HepG2 (cell line): ENCODE measurements at regions not wholly inside any gene's neighbourhood (a gene's known extent, or its start where the extent isn't known, plus 50 kb on each side); places are given as distances from the start of the nearest gene placed in this dataset.
A peak's percentile ranks its signal among the peaks of the same experiment; 100 is the strongest.

ENCODE experiments used
- FLYWCH1 ChIP-seq: sonication (generic); formaldehyde crosslinking; IDR thresholded peaks from 2 replicates; pipeline ENCODE4 v1.8.1; 2023; ENCODE audit warnings: mild to moderate bottlenecking, missing genetic modification reagents
- FOXA3 ChIP-seq: IDR thresholded peaks from 2 replicates; pipeline ENCODE4 v1.6.1; 2016; ENCODE audit warnings: missing genetic modification reagents, missing compliant biosample characterization
- HIVEP1 ChIP-seq: sonication (generic); formaldehyde crosslinking; IDR thresholded peaks from 2 replicates; pipeline ENCODE4 v1.4.0; 2020; ENCODE audit warnings: mild to moderate bottlenecking, missing genetic modification reagents
- IRF2 ChIP-seq: IDR thresholded peaks from 2 replicates; pipeline ENCODE4 v1.6.1; 2018; ENCODE audit warnings: missing genetic modification reagents, missing compliant biosample characterization
- PHF5A ChIP-seq: IDR thresholded peaks from one replicate; pipeline ENCODE4 v1.6.1; 2018; ENCODE audit warnings: low read depth, missing genetic modification reagents; ENCODE audit not compliant: unreplicated experiment
- RARA ChIP-seq: IDR thresholded peaks from 2 replicates; pipeline ENCODE4 v1.6.1; 2016; ENCODE audit warnings: missing genetic modification reagents, missing compliant biosample characterization
- SIX1 ChIP-seq: sonication (generic); formaldehyde crosslinking; IDR thresholded peaks from 2 replicates; pipeline ENCODE4 v1.4.0; 2020; ENCODE audit warnings: missing genetic modification reagents, borderline replicate concordance
- TCF12 ChIP-seq, 2 experiments: fragments of 450-650 bp in 1 of 2; sonication (generic) in 1 of 2; formaldehyde crosslinking in 1 of 2; IDR thresholded peaks; 2 replicates each; pipeline versions ENCODE4 v1.6.1 to v1.8.0; 2017 to 2022; ENCODE audit warnings: antibody characterized with exemption in 1 of 2, mild to moderate bottlenecking in 1 of 2, missing genetic modification reagents in 1 of 2, moderate library complexity in 1 of 2
- TGIF2 ChIP-seq: IDR thresholded peaks from 2 replicates; pipeline ENCODE4 v1.6.1; 2016; ENCODE audit warnings: control low read depth, missing compliant biosample characterization
- ZFY ChIP-seq: sonication (generic); formaldehyde crosslinking; IDR thresholded peaks from 2 replicates; pipeline ENCODE4 v1.4.0; 2020; ENCODE audit warnings: missing genetic modification reagents
- ZNF567 ChIP-seq: sonication (generic); formaldehyde crosslinking; IDR thresholded peaks from 2 replicates; pipeline ENCODE4 v1.8.1; 2023; ENCODE audit warnings: mild to moderate bottlenecking, missing genetic modification reagents, borderline replicate concordance
- TF ChIP-seq, protein P1 (sequence below), 2 experiments: IDR thresholded peaks; 2 replicates each; pipeline ENCODE4 v1.6.1; 2011 to 2012; ENCODE audit warnings: low read length in 2 of 2, borderline replicate concordance in 1 of 2, low read depth in 1 of 2, mild to moderate bottlenecking in 1 of 2, moderate library complexity in 1 of 2
- TF ChIP-seq, protein P2 (sequence below): sonication (generic); formaldehyde crosslinking; IDR thresholded peaks from 2 replicates; pipeline ENCODE4 v1.5.0; 2020; ENCODE audit warnings: missing genetic modification reagents
- TF ChIP-seq, protein P3 (sequence below): IDR thresholded peaks from 2 replicates; pipeline ENCODE4 v1.6.1; 2016; ENCODE audit warnings: mild to moderate bottlenecking
- TF ChIP-seq, protein P4 (sequence below): sonication (generic); formaldehyde crosslinking; IDR thresholded peaks from 2 replicates; pipeline ENCODE4 v1.4.0; 2020; ENCODE audit warnings: missing genetic modification reagents; ENCODE audit errors: not compliant biosample characterization
- TF ChIP-seq, protein P5 (sequence below): sonication (generic); formaldehyde crosslinking; IDR thresholded peaks from 2 replicates; pipeline ENCODE4 v1.5.1; 2020; ENCODE audit warnings: mild to moderate bottlenecking, missing genetic modification reagents, borderline replicate concordance
- TF ChIP-seq, protein P6 (sequence below): sonication (generic); formaldehyde crosslinking; IDR thresholded peaks from 2 replicates; pipeline ENCODE4 v1.4.0; 2020; ENCODE audit warnings: missing genetic modification reagents, mild to moderate bottlenecking, borderline replicate concordance

DNA sequence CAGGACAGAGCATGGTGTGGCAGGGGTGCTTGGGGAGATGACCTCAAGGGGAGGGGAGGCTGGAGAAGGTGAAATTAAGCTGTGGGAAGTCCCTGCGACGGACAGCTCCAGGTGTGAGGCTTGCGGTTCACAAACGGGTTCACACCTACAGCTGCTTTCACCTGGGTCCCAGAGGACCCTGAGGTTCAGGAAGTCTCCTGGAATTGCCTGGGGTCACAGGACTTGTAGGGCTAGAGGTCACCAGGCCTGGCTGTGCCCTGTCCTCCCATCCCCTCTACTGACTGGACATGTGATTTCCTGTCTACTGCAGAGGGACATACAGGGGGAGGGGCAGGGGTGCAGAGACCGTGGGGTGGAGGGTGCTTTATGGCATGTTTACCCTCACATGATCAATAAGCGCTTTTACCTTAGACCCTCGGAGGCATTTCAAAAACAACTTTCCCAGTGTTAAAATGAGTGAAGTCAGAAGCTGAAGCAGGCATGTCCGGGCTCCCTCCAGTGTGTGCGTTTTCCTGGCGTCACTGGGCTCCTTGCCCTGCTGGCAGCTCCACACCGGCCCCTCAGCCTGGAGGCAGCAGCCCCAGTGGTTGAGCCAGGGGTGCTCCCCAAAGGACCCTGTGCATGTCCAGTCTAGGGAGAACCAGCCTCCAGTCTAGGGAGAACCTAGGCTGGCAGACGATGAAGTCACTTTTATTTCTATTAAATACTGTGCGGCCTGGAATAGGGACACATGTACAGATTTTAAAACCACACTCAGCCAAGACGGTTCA lies 66.6 kb upstream of the IGFBP3 start (continued):
- TF ChIP-seq, protein P1, sequence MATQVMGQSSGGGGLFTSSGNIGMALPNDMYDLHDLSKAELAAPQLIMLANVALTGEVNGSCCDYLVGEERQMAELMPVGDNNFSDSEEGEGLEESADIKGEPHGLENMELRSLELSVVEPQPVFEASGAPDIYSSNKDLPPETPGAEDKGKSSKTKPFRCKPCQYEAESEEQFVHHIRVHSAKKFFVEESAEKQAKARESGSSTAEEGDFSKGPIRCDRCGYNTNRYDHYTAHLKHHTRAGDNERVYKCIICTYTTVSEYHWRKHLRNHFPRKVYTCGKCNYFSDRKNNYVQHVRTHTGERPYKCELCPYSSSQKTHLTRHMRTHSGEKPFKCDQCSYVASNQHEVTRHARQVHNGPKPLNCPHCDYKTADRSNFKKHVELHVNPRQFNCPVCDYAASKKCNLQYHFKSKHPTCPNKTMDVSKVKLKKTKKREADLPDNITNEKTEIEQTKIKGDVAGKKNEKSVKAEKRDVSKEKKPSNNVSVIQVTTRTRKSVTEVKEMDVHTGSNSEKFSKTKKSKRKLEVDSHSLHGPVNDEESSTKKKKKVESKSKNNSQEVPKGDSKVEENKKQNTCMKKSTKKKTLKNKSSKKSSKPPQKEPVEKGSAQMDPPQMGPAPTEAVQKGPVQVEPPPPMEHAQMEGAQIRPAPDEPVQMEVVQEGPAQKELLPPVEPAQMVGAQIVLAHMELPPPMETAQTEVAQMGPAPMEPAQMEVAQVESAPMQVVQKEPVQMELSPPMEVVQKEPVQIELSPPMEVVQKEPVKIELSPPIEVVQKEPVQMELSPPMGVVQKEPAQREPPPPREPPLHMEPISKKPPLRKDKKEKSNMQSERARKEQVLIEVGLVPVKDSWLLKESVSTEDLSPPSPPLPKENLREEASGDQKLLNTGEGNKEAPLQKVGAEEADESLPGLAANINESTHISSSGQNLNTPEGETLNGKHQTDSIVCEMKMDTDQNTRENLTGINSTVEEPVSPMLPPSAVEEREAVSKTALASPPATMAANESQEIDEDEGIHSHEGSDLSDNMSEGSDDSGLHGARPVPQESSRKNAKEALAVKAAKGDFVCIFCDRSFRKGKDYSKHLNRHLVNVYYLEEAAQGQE (IDR thresholded peaks at IDR 0.05; ENCODE audit: borderline replicate concordance in 1 of 2, low read depth in 1 of 2, low read length in 2 of 2) = 0 out of 4 replicates have a peak, but pooled peaks of 1 of the 2 experiments have one; percentile 13
- TF ChIP-seq RARA (CRISPR knock-in tag) (peak; percentile 93), IRF2 (CRISPR knock-in tag) (0 out of 2 replicates have a peak, but pooled peaks have one; percentile 32), HIVEP1 (no peak), FLYWCH1 (CRISPR knock-in tag) (0 out of 2 replicates have a peak, but pooled peaks have one; percentile 42), TCF12 (IDR thresholded peaks at IDR 0.05) (no peak), TCF12 (CRISPR knock-in tag; IDR thresholded peaks at IDR 0.05) (peak; percentile 89; the same call in 1 of the 2 replicates), PHF5A (CRISPR knock-in tag) (no peak), ZFY (CRISPR knock-in tag) (peak; percentile 29; the same call in 1 of the 2 replicates), ZNF567 (CRISPR knock-in tag) (no peak), TGIF2 (CRISPR knock-in tag) (no peak), FOXA3 (CRISPR knock-in tag) (peak; percentile 85), SIX1 (CRISPR knock-in tag) (no peak)
- TF ChIP-seq, protein P2, sequence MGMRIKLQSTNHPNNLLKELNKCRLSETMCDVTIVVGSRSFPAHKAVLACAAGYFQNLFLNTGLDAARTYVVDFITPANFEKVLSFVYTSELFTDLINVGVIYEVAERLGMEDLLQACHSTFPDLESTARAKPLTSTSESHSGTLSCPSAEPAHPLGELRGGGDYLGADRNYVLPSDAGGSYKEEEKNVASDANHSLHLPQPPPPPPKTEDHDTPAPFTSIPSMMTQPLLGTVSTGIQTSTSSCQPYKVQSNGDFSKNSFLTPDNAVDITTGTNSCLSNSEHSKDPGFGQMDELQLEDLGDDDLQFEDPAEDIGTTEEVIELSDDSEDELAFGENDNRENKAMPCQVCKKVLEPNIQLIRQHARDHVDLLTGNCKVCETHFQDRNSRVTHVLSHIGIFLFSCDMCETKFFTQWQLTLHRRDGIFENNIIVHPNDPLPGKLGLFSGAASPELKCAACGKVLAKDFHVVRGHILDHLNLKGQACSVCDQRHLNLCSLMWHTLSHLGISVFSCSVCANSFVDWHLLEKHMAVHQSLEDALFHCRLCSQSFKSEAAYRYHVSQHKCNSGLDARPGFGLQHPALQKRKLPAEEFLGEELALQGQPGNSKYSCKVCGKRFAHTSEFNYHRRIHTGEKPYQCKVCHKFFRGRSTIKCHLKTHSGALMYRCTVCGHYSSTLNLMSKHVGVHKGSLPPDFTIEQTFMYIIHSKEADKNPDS (CRISPR knock-in tag) = no peak
- TF ChIP-seq, protein P3, sequence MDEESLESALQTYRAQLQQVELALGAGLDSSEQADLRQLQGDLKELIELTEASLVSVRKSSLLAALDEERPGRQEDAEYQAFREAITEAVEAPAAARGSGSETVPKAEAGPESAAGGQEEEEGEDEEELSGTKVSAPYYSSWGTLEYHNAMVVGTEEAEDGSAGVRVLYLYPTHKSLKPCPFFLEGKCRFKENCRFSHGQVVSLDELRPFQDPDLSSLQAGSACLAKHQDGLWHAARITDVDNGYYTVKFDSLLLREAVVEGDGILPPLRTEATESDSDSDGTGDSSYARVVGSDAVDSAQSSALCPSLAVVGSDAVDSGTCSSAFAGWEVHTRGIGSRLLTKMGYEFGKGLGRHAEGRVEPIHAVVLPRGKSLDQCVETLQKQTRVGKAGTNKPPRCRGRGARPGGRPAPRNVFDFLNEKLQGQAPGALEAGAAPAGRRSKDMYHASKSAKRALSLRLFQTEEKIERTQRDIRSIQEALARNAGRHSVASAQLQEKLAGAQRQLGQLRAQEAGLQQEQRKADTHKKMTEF (CRISPR knock-in tag) = peak; percentile 58; the same call in 1 of the 2 replicates
- TF ChIP-seq, protein P4, sequence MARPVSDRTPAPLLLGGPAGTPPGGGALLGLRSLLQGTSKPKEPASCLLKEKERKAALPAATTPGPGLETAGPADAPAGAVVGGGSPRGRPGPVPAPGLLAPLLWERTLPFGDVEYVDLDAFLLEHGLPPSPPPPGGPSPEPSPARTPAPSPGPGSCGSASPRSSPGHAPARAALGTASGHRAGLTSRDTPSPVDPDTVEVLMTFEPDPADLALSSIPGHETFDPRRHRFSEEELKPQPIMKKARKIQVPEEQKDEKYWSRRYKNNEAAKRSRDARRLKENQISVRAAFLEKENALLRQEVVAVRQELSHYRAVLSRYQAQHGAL (CRISPR knock-in tag) = no peak
- TF ChIP-seq, protein P5, sequence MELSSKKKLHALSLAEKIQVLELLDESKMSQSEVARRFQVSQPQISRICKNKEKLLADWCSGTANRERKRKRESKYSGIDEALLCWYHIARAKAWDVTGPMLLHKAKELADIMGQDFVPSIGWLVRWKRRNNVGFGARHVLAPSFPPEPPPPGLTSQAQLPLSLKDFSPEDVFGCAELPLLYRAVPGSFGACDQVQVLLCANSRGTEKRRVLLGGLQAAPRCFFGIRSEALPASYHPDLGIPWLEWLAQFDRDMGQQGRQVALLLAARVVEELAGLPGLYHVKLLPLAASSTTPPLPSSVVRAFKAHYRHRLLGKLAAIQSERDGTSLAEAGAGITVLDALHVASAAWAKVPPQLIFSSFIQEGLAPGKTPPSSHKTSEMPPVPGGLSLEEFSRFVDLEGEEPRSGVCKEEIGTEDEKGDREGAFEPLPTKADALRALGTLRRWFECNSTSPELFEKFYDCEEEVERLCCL (CRISPR knock-in tag) = no peak
- TF ChIP-seq, protein P6, sequence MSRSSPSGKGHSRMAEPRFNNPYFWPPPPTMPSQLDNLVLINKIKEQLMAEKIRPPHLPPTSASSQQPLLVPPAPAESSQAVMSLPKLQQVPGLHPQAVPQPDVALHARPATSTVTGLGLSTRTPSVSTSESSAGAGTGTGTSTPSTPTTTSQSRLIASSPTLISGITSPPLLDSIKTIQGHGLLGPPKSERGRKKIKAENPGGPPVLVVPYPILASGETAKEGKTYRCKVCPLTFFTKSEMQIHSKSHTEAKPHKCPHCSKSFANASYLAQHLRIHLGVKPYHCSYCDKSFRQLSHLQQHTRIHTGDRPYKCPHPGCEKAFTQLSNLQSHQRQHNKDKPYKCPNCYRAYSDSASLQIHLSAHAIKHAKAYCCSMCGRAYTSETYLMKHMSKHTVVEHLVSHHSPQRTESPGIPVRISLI (CRISPR knock-in tag) = no peak
